ENCODE measurements at regions not wholly inside any gene's neighbourhood (a gene's known extent, or its start where the extent isn't known, plus 50 kb on each side); places are given as distances from the start of the nearest gene placed in this dataset.

DNA sequence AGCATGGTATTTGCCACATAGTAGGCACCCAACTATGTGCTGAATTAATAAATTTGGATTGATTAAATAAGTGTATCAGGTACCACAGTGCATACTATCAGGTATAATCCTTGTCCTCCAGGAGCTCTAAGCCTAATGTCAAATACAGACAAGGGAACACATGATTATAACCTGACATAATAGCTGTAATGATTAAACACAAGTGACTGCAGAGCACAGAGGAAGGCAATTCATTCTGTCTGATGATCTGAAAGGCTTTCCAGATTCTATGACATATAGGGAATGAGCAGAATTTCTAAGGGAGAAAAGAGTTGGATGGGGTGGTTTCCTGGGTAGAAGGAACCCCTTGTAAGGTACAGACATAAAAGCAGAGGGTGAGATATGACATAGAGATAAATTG, 273.5 kb downstream of the KIF2B start:
- TF ChIP-seq, protein P1, sequence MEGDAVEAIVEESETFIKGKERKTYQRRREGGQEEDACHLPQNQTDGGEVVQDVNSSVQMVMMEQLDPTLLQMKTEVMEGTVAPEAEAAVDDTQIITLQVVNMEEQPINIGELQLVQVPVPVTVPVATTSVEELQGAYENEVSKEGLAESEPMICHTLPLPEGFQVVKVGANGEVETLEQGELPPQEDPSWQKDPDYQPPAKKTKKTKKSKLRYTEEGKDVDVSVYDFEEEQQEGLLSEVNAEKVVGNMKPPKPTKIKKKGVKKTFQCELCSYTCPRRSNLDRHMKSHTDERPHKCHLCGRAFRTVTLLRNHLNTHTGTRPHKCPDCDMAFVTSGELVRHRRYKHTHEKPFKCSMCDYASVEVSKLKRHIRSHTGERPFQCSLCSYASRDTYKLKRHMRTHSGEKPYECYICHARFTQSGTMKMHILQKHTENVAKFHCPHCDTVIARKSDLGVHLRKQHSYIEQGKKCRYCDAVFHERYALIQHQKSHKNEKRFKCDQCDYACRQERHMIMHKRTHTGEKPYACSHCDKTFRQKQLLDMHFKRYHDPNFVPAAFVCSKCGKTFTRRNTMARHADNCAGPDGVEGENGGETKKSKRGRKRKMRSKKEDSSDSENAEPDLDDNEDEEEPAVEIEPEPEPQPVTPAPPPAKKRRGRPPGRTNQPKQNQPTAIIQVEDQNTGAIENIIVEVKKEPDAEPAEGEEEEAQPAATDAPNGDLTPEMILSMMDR (IDR thresholded peaks at IDR 0.05), result no peak
- TF ChIP-seq POLR2A (IDR thresholded peaks at IDR 0.05), result no peak

Measured in right lobe of liver (tissue), 4 donors.